ENCODE measurements at regions not wholly inside any gene's neighbourhood (a gene's known extent, or its start where the extent isn't known, plus 50 kb on each side); places are given as distances from the start of the nearest gene placed in this dataset.

DNA sequence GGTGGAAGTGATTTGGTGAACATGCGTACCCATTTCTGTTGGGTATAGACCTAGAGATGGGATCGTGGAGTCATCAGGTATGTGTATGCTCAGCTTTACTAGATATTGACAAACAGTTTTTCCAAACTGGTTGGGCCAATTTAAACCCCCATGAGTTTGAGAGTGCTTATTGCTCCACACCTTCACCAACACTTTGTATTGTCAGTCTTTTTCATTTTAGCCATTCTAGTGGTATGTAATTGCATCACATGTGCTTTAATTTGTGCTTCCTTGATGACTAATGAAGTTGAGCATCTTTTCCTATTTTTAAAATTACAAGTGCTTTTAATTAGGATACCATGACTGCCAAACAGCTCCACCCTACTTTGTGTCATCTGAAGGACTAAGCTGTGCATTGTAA lies 158.9 kb upstream of the AKIRIN2 start:
- H3K27ac ChIP-seq: no peak overlapping the region
- no peaks in the 10 kb centered on the region for H3K36me3 ChIP-seq
- no peak overlapping the region for H3K4me3 ChIP-seq (ENCODE audit: low read depth in 1 of 2, low read length in 1 of 2)
- H3K4me1 ChIP-seq (ENCODE audit: control insufficient read depth in 1 of 2, insufficient read depth in 1 of 2, low read depth in 1 of 2, low read length in 1 of 2): no peaks in the 10 kb centered on the region
- H3K9me3 ChIP-seq: no peaks in the 10 kb centered on the region
- peaks cover 5% of the 10 kb centered on the region for H3K27me3 ChIP-seq
- TF ChIP-seq, protein P1, sequence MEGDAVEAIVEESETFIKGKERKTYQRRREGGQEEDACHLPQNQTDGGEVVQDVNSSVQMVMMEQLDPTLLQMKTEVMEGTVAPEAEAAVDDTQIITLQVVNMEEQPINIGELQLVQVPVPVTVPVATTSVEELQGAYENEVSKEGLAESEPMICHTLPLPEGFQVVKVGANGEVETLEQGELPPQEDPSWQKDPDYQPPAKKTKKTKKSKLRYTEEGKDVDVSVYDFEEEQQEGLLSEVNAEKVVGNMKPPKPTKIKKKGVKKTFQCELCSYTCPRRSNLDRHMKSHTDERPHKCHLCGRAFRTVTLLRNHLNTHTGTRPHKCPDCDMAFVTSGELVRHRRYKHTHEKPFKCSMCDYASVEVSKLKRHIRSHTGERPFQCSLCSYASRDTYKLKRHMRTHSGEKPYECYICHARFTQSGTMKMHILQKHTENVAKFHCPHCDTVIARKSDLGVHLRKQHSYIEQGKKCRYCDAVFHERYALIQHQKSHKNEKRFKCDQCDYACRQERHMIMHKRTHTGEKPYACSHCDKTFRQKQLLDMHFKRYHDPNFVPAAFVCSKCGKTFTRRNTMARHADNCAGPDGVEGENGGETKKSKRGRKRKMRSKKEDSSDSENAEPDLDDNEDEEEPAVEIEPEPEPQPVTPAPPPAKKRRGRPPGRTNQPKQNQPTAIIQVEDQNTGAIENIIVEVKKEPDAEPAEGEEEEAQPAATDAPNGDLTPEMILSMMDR (IDR thresholded peaks at IDR 0.05): no peak

DNA sequence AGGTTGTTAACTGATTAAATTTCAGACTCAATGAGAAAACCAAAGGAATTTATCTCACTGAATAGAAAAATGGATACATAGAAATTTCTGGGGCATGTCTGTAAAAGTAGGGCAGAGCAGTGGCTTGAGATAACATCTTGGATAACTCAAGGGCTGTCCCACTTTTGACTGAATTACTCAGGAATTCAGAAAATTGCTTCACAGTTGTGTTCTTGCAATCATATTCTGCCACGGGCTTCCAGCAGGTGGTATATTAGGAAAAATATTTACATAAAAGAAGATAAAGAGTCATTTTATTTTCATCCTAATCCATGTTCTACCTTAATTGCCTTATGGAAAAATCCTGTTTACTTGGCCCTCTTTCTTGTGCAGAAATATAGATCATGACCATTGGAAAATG lies 156.4 kb upstream of the AKIRIN2 start:
- TF ChIP-seq, protein P1 (IDR thresholded peaks at IDR 0.05): no peak

DNA sequence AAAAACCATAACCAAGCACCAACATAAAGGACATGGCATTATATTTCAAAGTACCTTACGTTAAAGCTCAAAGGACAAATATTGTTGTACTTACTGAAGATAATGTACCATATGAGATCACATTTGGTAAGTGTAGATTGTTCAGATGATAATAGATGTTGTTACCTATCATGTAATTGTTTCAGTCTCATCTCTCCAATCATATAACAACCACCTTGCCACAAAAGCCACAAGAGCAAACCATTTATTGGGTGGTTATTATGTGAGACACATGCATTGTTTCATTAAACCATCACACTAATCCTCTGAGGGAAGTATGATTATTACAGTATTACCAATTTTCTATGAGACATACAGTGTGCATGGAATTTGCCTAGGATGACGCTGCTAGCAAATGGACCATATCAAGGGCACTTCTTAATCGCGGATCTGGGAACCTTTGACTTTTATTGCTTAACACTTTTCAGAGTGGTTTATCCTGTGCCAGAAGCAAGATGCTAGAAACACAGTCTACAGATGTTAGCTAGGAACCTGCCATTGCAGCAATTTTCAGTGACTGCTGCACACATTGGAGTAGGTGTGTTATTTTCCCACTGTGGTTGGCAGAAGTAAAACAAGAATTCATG lies 149.8 kb upstream of the AKIRIN2 start:
- no peaks in the 10 kb centered on the region for H3K36me3 ChIP-seq
- TF ChIP-seq, protein P1 (IDR thresholded peaks at IDR 0.05): no peak
- H3K27ac ChIP-seq: no peak overlapping the region
- peaks cover 12% of the 10 kb centered on the region for H3K27me3 ChIP-seq
- H3K4me3 ChIP-seq (ENCODE audit: low read depth in 1 of 2, low read length in 1 of 2): no peak overlapping the region
- no peaks in the 10 kb centered on the region for H3K4me1 ChIP-seq (ENCODE audit: control insufficient read depth in 1 of 2, insufficient read depth in 1 of 2, low read depth in 1 of 2, low read length in 1 of 2)
- no peaks in the 10 kb centered on the region for H3K9me3 ChIP-seq

More for the DNA sequence above, 156.4 kb upstream of the AKIRIN2 start:
- H3K27me3 ChIP-seq: no peaks in the 10 kb centered on the region
- no peak overlapping the region for H3K4me3 ChIP-seq (ENCODE audit: low read depth in 1 of 2, low read length in 1 of 2)
- H3K27ac ChIP-seq: no peak overlapping the region
- no peaks in the 10 kb centered on the region for H3K4me1 ChIP-seq (ENCODE audit: control insufficient read depth in 1 of 2, insufficient read depth in 1 of 2, low read depth in 1 of 2, low read length in 1 of 2)
- H3K36me3 ChIP-seq: no peaks in the 10 kb centered on the region
- H3K9me3 ChIP-seq: no peaks in the 10 kb centered on the region

DNA sequence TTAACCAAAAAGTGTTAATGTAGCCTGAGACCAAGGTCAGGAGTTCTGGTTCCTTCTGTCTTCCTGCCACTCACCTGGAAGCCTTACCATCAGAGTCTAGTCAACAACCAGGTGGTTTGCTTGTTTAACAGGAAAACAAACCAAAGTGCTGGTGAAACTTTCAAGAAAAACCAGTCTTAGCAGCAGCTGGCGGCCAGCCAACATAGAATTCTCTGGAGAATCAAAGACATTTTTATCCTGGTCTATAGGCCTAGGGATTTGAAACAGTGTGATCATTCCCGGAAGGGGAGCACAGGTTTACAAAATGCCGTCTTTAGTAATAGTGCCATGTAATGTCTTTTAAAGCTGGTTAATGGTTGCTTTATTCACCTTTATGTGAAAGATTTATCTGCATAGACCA lies 146.6 kb upstream of the AKIRIN2 start:
- Histone ChIP-seq H3K4me1 (ENCODE audit: control insufficient read depth in 1 of 2, insufficient read depth in 1 of 2, low read depth in 1 of 2, low read length in 1 of 2) (no peaks in the 10 kb centered on the region), H3K9me3 (no peaks in the 10 kb centered on the region), H3K27ac (no peak overlapping the region), H3K36me3 (no peaks in the 10 kb centered on the region), H3K27me3 (peaks cover 12% of the 10 kb centered on the region), H3K4me3 (ENCODE audit: low read depth in 1 of 2, low read length in 1 of 2) (no peak overlapping the region)
- TF ChIP-seq, protein P1 (IDR thresholded peaks at IDR 0.05): no peak

DNA sequence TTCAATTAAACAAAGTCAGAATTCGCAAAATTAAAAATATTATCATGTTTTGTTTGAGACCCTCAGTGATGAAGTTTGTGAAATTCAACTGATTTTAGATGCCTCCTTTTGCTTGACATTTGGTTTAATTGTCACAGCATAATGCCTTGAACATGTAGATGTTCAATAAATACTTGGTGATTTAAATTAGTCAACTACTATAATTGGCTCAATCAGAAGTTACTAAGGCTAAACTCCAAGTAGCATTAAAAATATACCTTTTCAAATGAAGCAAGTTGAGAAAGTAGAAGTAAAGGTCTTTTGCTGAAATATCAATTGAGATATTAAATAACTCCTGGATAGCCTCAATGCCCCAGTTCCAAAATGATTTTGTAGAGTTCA lies 145.8 kb upstream of the AKIRIN2 start:
- Histone ChIP-seq H3K4me3 (ENCODE audit: low read depth in 1 of 2, low read length in 1 of 2) (no peak overlapping the region), H3K27ac (no peak overlapping the region), H3K4me1 (ENCODE audit: control insufficient read depth in 1 of 2, insufficient read depth in 1 of 2, low read depth in 1 of 2, low read length in 1 of 2) (no peaks in the 10 kb centered on the region), H3K36me3 (no peaks in the 10 kb centered on the region), H3K27me3 (peaks cover 12% of the 10 kb centered on the region), H3K9me3 (no peaks in the 10 kb centered on the region)
- TF ChIP-seq, protein P1 (IDR thresholded peaks at IDR 0.05): no peak
